ENCODE measurements at regions not wholly inside any gene's neighbourhood (a gene's known extent, or its start where the extent isn't known, plus 50 kb on each side); places are given as distances from the start of the nearest gene placed in this dataset.
A peak's percentile ranks its signal among the peaks of the same experiment; 100 is the strongest.

DNA sequence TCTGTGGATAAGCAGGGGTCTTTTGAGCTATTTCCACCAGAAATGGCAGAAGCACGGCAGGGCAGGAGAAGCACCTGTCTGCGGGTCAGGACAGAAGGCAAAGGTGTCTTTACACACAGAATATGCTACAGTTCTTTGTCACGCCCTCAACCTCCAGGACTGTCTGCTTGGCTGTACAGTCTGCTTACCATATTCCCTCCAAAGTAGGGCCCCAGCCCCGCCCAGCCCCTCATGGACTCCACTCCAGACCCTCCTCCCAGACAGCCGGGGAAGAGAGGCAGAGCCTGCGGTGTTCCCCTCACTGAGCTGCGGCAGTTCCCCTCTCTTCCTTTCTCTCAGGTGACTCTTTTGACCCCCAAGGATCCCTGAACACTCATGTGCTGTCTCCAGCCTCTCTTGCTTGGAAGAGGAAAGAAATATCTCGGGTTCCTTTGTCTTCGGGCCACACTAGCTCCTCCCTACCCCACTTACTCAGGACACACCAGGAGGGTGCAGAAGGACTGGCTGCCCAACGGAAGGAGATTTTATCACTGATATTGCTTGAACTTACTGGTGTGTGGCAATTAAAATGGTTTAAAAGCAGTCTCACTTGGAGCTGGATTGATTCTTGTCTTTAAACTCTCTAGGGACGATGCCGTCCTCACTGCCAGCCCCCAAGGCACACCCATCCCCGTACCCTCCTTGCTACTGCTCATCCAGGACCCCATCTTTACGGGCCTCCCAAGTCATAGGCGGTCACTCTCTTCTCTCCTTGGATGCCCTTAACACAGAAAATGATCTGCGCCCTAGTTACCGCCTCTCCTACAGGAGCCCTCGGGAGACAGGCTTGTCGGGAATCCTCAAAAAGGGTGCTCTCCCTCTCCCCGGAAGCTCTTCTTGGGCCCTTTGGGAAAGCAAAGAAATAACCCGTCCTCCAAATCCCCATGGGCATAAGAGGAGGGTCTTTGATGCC lies 169.7 kb downstream of the TOMM20 start:
- TF ChIP-seq, protein P1, sequence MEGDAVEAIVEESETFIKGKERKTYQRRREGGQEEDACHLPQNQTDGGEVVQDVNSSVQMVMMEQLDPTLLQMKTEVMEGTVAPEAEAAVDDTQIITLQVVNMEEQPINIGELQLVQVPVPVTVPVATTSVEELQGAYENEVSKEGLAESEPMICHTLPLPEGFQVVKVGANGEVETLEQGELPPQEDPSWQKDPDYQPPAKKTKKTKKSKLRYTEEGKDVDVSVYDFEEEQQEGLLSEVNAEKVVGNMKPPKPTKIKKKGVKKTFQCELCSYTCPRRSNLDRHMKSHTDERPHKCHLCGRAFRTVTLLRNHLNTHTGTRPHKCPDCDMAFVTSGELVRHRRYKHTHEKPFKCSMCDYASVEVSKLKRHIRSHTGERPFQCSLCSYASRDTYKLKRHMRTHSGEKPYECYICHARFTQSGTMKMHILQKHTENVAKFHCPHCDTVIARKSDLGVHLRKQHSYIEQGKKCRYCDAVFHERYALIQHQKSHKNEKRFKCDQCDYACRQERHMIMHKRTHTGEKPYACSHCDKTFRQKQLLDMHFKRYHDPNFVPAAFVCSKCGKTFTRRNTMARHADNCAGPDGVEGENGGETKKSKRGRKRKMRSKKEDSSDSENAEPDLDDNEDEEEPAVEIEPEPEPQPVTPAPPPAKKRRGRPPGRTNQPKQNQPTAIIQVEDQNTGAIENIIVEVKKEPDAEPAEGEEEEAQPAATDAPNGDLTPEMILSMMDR (IDR thresholded peaks at IDR 0.05) = no peak
- TF ChIP-seq POLR2AphosphoS5 (IDR thresholded peaks at IDR 0.05) (no peak), POLR2A (IDR thresholded peaks at IDR 0.05) (no peak), EP300 (IDR thresholded peaks at IDR 0.05) (no peak)
- H3K27ac ChIP-seq = peak overlapping the region in 3 of 4 donors; percentile 82 to 87 (median 86)
- 88 to 95% methylated on average over 11 to 15 of the region's 21 CpGs for WGBS, 2 donors (ENCODE audit: low coverage in 1 of 2)
- H3K27me3 ChIP-seq = no peaks in the 10 kb centered on the region
- no peak overlapping the region for H3K4me3 ChIP-seq
- no peak for ATAC-seq
- peaks cover 2 to 77% (median 32%) of the 10 kb centered on the region in 3 donors for H3K4me1 ChIP-seq
- H3K36me3 ChIP-seq = no peaks in the 10 kb centered on the region
- no peaks in the 10 kb centered on the region for H3K9me3 ChIP-seq

DNA sequence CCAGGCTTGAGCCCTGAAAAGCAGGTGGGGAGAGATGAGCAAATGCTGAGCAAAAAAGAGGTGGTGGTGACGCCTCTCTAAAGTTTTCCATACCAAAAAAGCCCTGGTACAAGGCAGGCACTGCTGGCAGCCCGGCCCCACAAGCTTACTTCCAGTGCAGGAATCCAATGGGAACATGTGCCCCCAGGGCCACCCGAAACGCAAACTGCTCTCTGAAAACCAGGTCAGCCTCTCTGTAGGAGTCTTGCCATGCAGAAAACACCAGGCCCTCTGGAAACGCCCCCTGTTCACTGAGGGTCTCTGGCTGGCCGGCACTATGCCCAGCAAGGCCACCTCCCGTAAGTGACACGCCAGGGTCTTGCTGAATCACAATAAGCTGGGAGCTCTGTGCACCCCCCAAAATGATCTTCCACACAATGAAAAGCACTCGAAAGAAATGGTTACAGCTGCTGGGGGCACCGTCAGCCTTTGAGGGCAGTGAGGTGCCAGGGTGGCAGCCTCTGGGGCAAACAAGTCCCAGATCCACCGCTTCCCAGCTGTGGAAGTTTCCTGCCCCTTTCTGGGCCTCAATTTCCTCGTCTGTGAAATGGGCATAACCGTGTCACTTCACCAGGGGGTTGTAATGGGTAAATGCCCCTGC lies 170.5 kb downstream of the TOMM20 start:
- TF ChIP-seq, protein P1 (IDR thresholded peaks at IDR 0.05) = no peak
- TF ChIP-seq POLR2AphosphoS5 (IDR thresholded peaks at IDR 0.05) (no peak), EP300 (IDR thresholded peaks at IDR 0.05) (no peak), POLR2A (IDR thresholded peaks at IDR 0.05) (no peak)
- peaks cover 2 to 69% (median 24%) of the 10 kb centered on the region in 3 donors for H3K4me1 ChIP-seq
- H3K4me3 ChIP-seq = no peak overlapping the region
- ATAC-seq = peak; percentile 13
- H3K9me3 ChIP-seq = no peaks in the 10 kb centered on the region
- H3K36me3 ChIP-seq = no peaks in the 10 kb centered on the region
- H3K27me3 ChIP-seq = no peaks in the 10 kb centered on the region
- WGBS, 2 donors (ENCODE audit: low coverage in 1 of 2) = 81 to 100% methylated on average over 1 to 5 of the region's 13 CpGs
- peak overlapping the region; percentile 58 to 87 (median 84) for H3K27ac ChIP-seq

DNA sequence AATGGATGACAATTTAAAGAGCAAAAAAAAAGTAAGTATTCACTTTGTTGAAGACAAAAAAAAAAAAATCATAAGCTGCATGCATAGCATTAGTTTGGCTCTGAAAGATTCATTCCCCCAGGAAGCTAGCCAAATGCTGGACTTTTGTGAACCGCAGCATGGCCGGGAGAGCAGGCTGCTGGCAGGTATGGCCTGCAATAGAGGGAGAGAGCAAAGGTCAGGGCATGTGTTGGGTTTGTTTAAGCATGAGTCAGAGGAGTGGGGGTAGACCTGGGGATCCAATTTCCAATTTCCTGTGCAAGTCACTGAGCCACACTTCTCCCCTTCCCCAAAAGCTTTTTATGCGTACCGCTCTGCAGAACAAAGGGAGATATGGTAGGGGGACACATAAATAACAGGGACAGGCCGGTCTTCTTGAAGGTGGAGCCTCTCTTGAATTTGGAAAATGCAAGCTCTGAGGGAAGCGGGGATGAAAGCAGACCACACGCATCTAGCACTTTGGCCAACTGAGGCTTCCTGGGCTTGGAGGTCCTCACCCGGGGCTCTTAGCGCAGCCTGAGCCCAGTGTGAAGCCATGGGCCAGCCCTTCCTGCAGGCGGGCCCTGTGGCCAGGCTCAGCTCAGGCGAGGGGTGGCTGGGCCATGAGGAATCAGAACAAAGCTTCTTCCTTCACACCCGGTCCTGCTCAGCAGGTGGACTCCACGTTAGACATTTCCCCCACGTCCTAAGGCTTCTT lies 171.1 kb downstream of the TOMM20 start:
- Histone ChIP-seq H3K27me3 (no peaks in the 10 kb centered on the region), H3K4me1 (peaks cover 2 to 62% (median 17%) of the 10 kb centered on the region in 3 donors), H3K36me3 (no peaks in the 10 kb centered on the region), H3K9me3 (no peaks in the 10 kb centered on the region), H3K27ac (peak overlapping the region; percentile 58 to 87 (median 84)), H3K4me3 (no peak overlapping the region)
- 66 to 80% methylated on average over 6 to 9 of the region's 14 CpGs for whole genome bisulfite sequencing, 2 donors (ENCODE audit: low coverage in 1 of 2)
- TF ChIP-seq POLR2AphosphoS5 (IDR thresholded peaks at IDR 0.05) = peak; percentile 59
- TF ChIP-seq, protein P1 (IDR thresholded peaks at IDR 0.05) = no peak
- ATAC-seq = peak; percentile 32

DNA sequence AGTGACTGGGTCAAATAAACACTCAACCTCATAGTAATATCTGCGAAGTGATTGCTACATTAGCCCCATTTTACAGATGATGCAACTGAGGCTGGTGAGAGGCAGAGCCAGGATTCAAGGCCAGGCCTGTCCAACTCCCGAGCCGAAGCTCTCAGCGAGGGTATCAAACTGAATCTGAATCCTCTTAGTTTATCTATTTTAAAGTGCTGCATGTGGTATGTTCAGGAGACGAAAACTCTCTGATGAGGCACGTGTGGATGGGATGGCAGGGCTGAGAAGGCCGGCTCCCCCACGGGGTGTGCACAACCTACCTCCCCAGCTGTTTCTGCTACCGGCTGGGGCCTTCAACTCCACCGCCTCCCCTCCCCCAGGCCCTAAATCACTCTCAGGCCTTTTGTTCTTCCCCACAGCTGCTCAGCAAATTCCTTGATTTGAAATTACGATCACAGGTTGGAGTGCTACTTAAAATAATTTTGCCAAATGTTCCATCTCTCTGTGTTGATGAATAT lies 171.8 kb downstream of the TOMM20 start:
- no peaks in the 10 kb centered on the region for H3K9me3 ChIP-seq
- peak overlapping the region; percentile 59 to 87 (median 80) for H3K27ac ChIP-seq
- TF ChIP-seq, protein P1 (IDR thresholded peaks at IDR 0.05) = no peak
- TF ChIP-seq POLR2AphosphoS5 (IDR thresholded peaks at IDR 0.05) (no peak), POLR2A (IDR thresholded peaks at IDR 0.05) (no peak), EP300 (IDR thresholded peaks at IDR 0.05) (no peak)
- ATAC-seq = peak; percentile 5
- H3K27me3 ChIP-seq = no peaks in the 10 kb centered on the region
- no peaks in the 10 kb centered on the region for H3K36me3 ChIP-seq
- 45 to 53% methylated on average over 8 to 11 of the region's 11 CpGs for WGBS, 2 donors (ENCODE audit: low coverage in 1 of 2)
- no peak overlapping the region for H3K4me3 ChIP-seq
- H3K4me1 ChIP-seq = peaks cover 2 to 56% (median 12%) of the 10 kb centered on the region in 3 donors
